HEK293 (cell line): ENCODE measurements at regions not wholly inside any gene's neighbourhood (a gene's known extent, or its start where the extent isn't known, plus 50 kb on each side); places are given as distances from the start of the nearest gene placed in this dataset.

ENCODE experiments used
- HOXA7 ChIP-seq: sonication (generic); formaldehyde crosslinking; IDR thresholded peaks from 2 replicates; pipeline ENCODE4 v1.8.1; 2022; ENCODE audit warnings: missing genetic modification reagents, borderline replicate concordance
- ZFHX2 ChIP-seq: fragments of 450-650 bp; formaldehyde crosslinking; conservative IDR thresholded peaks from 2 replicates; pipeline ENCODE4 v1.5.1; 2016; ENCODE audit warnings: missing biosample characterization, missing genetic modification characterization
- ZNF138 ChIP-seq: fragments of 450-650 bp; formaldehyde crosslinking; IDR thresholded peaks from 2 replicates; pipeline ENCODE4 v1.5.1; 2016; ENCODE audit warnings: missing biosample characterization, missing genetic modification characterization, borderline replicate concordance
- ZNF174 ChIP-seq: fragments of 450-650 bp; formaldehyde crosslinking; IDR thresholded peaks from 2 replicates; pipeline ENCODE4 v1.5.0; 2017; ENCODE audit warnings: missing biosample characterization, mild to moderate bottlenecking, missing genetic modification characterization
- ZNF416 ChIP-seq: fragments of 450-650 bp; formaldehyde crosslinking; IDR thresholded peaks from 2 replicates; pipeline ENCODE4 v1.5.1; 2016; ENCODE audit warnings: missing biosample characterization, missing genetic modification characterization
- TF ChIP-seq, protein P1 (sequence below): fragments of 450-650 bp; formaldehyde crosslinking; IDR thresholded peaks from 2 replicates; pipeline ENCODE4 v1.5.1; 2016; ENCODE audit warnings: missing biosample characterization, missing genetic modification characterization

DNA sequence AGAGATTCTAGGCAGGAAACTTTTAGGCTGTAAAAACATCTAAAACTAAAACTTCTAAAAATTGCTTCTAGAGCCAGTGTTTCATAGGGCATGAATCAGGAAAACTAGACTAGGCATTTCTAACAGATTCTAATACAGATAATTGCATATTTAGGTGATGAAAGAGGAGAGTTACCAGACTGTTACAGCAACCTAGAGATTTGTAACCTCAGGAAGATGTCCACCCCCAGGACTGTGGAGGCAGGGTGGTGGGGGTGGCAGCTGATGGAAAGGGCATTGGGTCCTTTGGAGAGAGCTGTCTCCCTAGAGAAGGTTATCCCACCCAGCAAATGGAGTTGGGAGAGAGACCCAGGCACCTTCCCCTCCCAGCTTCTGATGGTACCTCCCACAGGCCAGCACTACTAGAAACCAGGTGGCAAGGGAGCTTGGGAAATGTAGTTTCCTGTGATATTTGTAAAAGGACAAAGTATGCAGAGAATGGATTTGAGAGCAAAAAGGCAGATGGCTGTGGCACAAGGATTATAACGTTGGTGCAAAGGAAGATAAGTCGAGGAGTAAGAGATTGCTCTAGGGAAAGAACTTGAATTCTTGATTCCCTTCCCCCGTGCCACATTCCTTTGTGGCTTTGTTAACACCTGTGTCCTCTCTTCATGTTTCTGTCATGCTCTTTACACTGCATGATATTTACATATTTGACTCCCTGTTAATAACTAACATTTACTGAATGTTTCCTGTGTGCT, 75.6 kb upstream of the MGAT5 start:
- TF ChIP-seq HOXA7 (CRISPR knock-in tag) (no peak), ZNF416 (no peak), ZFHX2 (tag by site-specific recombination) (0 out of 2 replicates have a peak, but pooled peaks have one; percentile 25), ZNF138 (tag by site-specific recombination) (no peak), ZNF174 (no peak)
- TF ChIP-seq, protein P1, sequence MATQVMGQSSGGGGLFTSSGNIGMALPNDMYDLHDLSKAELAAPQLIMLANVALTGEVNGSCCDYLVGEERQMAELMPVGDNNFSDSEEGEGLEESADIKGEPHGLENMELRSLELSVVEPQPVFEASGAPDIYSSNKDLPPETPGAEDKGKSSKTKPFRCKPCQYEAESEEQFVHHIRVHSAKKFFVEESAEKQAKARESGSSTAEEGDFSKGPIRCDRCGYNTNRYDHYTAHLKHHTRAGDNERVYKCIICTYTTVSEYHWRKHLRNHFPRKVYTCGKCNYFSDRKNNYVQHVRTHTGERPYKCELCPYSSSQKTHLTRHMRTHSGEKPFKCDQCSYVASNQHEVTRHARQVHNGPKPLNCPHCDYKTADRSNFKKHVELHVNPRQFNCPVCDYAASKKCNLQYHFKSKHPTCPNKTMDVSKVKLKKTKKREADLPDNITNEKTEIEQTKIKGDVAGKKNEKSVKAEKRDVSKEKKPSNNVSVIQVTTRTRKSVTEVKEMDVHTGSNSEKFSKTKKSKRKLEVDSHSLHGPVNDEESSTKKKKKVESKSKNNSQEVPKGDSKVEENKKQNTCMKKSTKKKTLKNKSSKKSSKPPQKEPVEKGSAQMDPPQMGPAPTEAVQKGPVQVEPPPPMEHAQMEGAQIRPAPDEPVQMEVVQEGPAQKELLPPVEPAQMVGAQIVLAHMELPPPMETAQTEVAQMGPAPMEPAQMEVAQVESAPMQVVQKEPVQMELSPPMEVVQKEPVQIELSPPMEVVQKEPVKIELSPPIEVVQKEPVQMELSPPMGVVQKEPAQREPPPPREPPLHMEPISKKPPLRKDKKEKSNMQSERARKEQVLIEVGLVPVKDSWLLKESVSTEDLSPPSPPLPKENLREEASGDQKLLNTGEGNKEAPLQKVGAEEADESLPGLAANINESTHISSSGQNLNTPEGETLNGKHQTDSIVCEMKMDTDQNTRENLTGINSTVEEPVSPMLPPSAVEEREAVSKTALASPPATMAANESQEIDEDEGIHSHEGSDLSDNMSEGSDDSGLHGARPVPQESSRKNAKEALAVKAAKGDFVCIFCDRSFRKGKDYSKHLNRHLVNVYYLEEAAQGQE: no peak
